ENCODE measurements at regions not wholly inside any gene's neighbourhood (a gene's known extent, or its start where the extent isn't known, plus 50 kb on each side); places are given as distances from the start of the nearest gene placed in this dataset.
A peak's percentile ranks its signal among the peaks of the same experiment; 100 is the strongest.

DNA sequence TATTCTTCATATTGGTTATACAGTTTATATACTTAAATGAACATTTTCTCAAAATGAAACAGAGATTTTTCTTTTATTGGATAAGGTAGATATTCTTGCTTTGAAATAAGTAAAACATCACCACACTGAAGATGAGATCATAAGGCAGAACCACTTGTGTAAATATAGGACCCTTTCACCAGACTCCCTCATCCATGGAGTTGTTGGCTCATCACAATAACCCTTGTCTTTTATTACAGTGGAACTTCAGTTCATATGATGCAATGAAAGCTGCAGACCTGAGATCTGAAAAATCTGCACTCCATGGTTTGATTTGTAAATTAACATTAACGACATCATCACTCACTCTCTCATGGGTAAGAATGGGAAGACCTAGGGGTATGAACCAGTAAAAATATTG is 51.9 kb upstream of the DBX2 start:
- DNase-seq (ENCODE audit: low spot score), result no peak

DNA sequence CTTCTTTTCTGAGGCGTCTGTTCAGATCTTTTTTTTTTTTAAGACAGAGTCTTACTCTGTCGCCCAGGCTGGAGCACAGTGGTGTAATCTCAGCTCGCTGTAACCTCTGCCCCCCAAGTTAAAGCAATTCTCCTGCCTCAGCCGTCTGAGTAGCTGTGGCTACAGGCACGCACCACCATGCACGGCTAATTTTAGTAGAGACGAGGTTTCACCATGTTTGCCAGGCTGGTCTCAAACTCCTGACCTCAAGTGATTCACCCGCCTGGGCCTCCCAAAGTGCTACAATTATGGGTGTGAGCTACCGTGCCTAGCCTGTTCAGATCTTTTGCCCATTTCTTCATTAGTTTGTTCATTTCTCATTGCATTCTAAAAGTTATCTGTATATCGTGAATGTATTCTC is 55.1 kb upstream of the DBX2 start:
- no peak for DNase-seq (ENCODE audit: low spot score)

DNA sequence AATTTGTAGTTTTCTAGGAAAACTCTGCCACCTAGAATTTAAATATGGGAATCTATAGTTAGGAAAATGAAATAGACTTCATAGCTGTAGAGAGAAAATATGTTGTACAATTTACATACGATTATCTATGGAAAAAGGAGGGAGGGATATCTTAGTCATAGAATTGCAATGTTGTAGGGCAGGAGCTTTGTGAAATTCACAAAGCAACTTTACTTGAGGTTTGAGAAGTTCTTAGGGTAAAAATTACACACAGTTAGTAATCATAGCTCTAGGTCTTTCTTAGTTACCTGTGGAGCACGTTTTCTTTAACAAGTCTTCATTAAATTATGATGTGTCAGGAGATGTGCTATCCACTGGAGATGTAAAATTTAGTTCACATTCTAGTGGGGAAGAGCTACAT is 61.4 kb upstream of the DBX2 start:
- no peak for DNase-seq (ENCODE audit: low spot score)

DNA sequence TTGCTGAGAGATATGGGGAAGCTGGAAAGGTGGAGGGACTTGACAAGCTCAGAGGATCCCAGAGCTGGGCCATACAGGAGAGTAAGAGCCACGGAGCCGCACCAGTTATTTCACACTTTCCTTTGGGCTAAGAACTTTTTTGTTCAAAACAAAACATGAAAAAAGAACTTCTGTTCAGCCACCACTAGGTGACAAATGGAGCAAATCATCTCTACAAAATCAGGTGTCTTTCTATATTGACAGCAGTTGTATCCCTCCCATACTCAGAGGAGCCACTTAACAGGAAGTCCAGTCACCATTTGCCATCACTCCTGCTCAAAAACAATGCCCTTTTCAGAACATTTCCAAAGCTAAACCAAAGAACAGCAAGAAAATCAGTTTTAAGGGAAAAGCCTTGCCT is 70.3 kb upstream of the DBX2 start:
- DNase-seq (ENCODE audit: low spot score), result no peak

DNA sequence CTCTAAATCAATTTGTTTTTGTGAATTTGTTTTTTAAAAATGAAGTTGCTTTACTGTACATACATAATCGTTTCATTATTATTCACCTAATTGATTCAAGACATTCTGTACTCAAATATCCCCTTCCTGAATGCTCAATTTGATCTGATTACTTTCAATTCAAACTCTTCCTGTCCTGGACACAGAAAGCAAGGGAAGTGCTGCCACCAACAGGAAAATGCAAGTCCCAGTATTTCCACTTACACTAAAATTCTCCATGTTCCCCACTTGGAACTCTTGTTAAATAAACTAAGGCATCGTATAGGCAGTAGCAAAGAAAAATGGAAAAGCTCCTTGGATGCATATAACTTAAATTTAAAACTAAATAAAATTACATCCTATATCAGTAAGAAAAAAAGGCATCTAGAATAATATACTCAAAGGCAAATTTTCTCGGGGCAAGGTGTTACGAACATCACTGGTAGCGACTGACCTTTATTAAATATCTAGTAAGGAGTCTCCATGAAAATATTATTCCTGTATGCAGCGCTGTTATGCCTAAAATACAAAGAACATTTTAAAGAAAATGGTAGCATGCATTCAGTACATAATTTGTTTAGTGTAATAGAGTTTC is 72.0 kb upstream of the DBX2 start:
- no peak for DNase-seq (ENCODE audit: low spot score)

DNA sequence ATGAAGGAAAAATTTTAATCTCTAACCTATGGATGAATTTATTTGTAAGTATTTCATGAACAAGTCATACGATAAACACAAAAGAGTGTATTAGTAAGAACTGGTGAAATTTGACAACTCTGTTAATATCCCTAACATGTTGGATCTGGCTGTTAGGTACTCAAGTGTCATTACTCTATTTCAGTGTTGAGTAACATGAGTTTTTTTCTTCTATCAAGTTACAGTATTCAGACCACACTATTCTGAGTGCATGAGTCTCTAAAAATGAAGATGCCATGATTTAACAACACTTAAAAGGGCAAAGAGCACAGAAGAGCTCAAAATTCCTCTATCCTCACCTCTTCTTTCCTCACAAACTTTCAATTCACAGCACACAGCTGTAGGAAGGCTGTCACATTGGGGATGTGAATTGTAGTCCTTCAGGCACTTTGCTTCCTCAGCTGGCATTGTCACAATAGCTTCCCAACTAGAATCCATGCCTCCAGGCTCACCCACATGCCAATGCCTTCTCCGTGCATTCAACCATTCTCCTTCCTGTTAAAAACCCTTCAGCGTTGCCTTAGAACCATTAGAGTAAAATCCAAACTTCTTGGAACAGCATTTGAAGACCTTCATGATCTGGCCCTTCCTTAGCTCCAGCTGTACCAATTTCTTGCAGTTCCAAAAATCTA is 73.7 kb upstream of the DBX2 start:
- DNase-seq (ENCODE audit: low spot score), result no peak

DNA sequence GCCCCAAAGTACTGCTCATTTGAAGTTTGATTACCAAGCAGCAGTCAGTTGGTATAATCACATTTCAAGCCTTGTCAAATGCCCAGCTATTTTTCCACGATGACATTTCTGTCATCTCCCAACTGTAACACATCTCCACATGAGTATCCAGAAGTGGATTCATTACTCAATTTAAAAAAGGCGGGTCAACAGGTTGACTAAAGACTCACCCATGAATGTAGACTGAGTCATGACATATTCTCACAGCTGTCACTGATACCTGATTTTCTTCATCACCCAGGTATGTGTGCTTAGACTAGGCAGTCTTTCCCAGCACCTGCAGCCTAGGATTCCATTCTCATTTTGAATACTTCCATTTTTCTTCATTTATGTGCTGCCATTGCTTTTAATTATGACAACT is 75.1 kb upstream of the DBX2 start:
- no peak for DNase-seq (ENCODE audit: low spot score)

DNA sequence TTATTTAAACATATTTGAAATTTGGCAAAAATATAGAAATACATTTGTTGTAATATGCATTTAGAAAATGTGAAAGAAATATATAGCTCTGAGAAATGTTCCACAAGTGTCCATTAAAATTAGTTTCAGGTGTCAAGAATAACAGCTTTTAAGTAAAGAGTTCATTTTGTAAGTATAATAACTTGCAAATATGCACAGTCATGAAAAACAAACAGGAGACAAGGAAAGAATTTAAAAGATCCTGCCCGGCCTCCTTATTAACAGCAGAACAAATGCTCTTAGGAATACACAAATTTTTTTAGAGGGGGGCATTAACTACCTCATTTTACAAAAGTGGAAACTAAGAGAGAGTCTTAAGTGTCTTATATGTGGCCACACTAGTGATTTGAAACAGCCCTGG is 77.7 kb upstream of the DBX2 start:
- DNase-seq (ENCODE audit: low spot score), result no peak

DNA sequence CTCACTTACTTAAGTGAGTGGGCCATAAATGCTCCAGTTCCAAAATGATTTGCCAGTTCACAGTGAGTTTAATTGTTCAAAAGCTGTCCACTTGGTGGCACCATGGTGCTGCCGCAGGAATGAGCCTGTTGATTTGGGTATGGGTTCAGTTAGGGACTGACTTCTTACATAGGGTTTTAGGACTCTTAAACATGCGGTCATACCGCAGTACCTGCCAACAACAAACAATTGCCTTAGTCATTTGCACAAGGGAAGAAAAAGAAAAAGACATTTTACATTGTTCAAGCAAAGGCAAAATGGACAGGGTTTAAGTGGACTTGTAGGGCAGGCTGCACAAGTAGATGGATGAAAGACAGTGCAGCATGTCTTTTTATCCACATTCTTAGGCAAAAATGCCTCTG is 80.0 kb upstream of the DBX2 start:
- DNase-seq (ENCODE audit: low spot score), result peak; percentile 32

DNA sequence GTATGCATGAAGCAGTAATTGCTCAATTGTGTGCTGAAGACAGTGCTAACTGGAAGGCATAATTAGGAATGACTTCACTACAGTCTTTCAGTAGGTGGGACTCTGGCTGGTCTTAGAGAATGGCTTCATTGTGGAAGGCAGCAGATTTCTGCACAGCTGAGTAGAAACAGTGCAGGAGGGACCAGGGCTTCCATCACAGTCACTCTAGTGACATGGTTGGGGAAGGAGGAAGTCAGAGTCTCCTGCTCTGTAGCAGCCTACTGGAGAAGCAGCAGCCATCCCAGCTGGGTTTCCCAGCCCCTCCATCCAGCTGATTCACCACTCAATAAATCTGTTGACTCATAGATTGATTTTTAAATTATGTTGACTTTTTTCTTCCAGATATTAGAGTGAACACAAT is 80.6 kb upstream of the DBX2 start:
- no peak for DNase-seq (ENCODE audit: low spot score)

DNA sequence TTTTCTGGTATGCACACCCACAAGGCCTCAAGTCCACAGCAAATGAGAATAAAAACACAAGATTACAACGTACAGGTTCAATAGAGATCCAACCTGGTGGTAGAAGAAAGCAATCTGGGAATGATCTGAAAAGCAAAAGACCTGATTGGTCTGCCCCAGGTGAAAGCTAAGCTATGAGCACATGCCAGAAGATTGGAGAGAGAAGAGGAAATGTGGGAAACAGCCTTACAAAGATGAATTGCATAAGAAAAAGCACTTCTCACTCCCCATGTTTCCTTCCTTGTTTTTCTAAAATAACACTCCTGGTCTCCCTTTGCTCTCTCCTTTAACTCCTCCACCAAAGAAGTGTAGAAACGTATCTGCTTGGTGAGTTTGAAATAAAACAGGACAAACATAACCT is 77.3 kb upstream of the ANO6 start:
- DNase-seq (ENCODE audit: low spot score), result no peak

DNA sequence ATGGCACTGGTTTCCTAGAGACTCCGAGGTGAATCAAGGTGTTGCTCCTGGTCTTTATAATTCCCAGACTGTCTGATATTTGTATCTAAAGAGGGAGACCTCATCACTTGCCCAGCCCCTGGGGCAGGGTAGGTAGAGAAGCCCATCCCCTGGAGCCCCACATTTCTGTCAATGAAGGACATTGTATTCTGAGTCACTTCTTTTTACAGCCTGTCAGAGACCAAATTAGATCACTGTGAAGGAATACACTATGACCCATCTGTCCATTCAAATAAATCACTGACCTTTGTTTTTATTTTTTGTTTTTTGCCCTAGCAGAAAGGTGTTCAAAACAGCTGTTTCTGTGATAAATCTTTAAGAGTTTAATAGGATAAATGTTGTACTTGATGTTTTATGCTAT is 67.9 kb upstream of the ANO6 start:
- DNase-seq (ENCODE audit: low spot score), result no peak

DNA sequence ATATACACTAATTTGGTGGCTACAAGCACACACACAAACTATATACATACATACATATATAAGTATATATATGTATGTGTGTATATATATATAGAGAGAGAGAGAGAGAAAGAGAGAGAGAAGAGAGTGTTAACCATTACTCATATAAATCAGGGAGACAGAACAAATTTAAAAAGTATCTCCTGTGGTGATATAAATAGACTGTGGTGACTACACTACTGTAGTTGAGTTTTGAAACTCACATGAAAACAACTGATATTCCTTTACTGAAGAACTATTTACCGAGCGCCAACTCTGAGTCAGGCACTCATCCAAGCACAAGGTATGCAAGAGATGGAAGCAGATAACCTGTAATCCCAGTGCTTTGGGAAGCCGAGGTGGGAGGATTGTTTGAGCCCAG is 67.3 kb upstream of the ANO6 start:
- no peak for DNase-seq (ENCODE audit: low spot score)

DNA sequence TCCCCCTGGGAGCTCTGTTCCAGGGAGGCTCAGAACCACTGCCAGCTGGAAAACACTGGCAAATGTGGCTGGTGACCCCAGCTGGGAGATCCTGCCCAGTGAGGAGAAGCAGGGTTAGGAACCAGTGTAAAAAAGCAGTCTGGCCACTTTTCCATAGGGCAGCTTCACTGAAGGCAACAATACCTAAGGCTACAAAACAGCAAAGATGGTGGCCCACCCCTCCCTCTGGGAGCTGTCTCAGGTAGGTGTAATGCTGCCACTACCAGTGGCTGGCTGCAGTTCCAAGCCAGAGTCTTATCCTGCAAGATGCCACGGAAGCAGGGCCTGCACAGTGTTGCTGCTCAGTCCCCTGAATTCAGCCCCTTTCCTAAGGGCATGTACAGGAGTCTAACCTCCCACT is 50.6 kb upstream of the ANO6 start:
- DNase-seq (ENCODE audit: low spot score), result no peak

DNA sequence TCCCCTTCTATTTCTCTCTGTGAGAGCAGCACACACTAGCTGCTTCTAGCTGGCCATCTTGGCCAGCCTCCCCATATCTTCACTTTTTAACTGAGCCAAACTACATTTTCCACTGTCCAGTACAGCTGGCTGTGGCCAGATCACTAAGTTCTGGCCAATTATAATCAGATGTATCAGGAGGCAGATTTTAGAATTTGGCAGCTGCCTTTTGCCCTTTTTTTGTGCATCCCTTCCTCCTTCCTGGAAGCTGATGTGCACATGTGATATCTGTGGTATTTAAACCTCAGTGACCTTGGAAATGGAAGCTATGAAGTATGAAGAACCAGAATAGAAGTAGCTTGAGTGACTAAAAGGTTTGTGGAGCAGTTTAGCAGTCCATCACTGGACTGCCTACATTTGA is 49.8 kb upstream of the ANO6 start:
- no peak for DNase-seq (ENCODE audit: low spot score)

All from hepatic stellate cell (primary cell).